ENCODE measurements at regions not wholly inside any gene's neighbourhood (a gene's known extent, or its start where the extent isn't known, plus 50 kb on each side); places are given as distances from the start of the nearest gene placed in this dataset.

DNA sequence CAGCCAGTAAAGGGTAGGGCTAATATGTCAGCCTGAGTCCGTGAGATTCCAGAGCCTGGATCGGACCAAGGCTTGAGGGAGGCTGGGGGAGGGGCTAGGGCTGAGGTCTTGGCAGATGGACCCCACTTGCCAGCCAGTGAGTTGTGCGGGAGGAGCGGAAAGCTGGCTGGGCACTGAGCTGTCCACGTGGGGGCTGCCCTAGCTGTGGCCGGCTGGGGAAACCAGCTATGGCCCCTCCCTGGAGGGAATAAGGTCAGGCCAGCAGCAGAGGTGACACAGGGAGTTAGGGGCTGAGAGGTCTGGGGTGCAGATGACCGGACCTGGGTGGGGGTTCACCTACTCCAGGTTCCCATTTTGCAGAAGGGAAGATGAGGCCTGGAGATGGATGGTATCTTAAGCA is 77.3 kb downstream of the UNCX start:
- no peaks in the 10 kb centered on the region for H3K9me3 Mint-ChIP-seq
- H3K27ac Mint-ChIP-seq: no peak overlapping the region
- H3K4me3 Mint-ChIP-seq: no peak overlapping the region
- no peaks in the 10 kb centered on the region for H3K36me3 Mint-ChIP-seq (ENCODE audit: low read depth)
- no peaks in the 10 kb centered on the region for H3K4me1 Mint-ChIP-seq (ENCODE audit: low read depth)
- H3K27me3 Mint-ChIP-seq (ENCODE audit: low read depth): no peaks in the 10 kb centered on the region

DNA sequence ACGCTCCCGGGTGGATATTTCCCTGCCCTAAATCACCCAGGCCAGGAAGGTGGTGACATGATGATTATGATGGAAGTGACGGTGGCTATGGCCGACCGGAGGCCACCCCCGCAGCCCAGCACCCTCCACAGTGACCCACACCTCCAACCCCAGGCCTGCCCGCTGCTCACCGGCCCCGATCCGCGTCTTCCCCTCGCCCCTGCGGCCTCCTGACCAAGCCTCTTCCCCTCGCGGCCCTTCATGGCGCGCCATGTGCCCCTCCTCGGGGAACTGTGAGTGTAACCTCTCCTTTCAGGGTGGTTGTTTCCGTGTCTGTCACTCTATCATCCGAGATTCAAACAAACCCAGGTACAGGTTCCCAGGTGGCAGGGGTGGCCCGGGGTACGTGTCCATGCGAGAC is 78.3 kb downstream of the UNCX start:
- H3K27ac Mint-ChIP-seq: no peak overlapping the region
- no peaks in the 10 kb centered on the region for H3K27me3 Mint-ChIP-seq (ENCODE audit: low read depth)
- H3K4me1 Mint-ChIP-seq (ENCODE audit: low read depth): no peaks in the 10 kb centered on the region
- no peak overlapping the region for H3K4me3 Mint-ChIP-seq
- H3K9me3 Mint-ChIP-seq: no peaks in the 10 kb centered on the region
- no peaks in the 10 kb centered on the region for H3K36me3 Mint-ChIP-seq (ENCODE audit: low read depth)

DNA sequence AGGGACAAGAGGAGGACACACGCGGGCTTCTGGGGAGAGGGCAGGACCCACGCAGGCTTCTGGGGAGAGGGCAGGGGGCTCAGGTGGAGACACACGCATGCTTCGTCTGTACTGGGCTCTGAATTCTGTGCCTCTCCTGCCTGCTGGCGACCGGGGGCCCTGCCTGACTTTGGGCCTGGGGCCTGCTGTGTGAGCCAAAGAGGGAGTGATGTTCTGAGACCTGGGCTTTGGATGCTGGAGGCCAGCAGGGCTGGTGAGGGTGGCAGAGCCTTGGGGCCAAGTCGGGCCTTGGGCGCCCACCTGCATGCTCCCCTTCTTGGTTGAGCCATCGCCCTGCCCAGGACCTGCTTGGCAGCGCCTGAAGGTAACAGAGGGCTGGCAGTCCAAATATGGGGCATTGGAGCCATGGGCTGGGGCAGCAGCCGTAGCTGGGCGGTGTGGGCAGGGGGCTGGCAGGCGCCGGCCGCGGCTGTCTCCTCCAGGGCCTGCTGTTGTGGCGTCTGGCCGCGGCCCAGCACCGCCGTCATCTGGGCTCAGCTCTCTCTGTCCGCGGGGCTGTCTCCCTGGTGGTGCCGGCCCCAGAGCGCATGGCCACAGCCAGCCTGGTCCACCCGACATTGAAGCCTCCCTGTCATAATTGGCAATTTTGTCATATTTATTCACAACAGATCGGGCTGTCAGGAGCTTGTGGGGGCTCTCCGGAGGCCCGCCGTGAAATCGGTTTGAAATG is 78.9 kb downstream of the UNCX start:
- Mint-ChIP-seq H3K27me3 (ENCODE audit: low read depth) (no peaks in the 10 kb centered on the region), H3K9me3 (no peaks in the 10 kb centered on the region), H3K4me1 (ENCODE audit: low read depth) (no peaks in the 10 kb centered on the region), H3K4me3 (no peak overlapping the region), H3K36me3 (ENCODE audit: low read depth) (no peaks in the 10 kb centered on the region), H3K27ac (no peak overlapping the region)

DNA sequence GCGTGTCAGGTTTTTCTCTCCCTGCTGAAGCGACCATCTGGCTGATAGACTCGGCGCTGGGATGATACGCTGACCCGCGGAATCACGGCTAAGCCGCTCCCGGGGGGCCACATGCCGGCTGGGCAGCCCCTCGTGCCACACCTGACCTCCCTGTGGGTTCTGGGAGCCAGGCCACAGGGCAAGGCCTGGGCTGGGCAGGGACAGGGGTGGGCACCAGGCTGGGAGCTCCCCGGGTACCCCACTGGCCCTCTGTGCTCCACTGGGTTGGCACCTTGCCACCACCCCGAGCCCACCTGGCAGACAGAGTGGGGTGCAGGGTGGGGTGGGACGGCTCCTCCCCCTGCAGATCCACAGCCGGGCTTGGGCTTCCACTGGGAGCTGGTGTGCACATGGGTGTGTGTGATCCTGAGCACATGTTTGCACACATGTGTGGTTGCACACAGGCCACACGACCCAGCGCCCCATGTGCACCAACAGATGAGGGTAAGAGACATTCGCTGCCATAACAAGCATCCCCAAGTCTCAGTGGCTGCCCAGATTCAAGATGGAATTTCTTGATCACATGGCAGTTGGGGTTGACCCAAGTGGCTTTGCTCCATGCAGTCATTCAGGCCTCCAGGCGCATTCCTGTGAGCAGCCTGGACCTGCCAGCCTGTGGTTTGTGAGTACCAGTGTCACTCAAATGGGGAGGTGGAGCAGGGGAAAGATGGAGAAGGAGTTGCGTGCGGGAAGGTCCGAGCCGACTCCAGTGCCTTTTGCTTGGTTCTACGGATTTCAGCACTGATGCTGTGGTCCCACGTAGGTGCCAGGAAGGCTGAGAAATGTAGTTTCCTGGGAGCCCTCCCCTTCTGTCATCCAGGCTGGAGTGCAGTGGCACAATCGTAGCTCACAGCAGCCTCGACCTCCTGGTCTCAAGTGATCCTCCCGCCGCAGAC is 79.7 kb downstream of the UNCX start:
- no peaks in the 10 kb centered on the region for H3K9me3 Mint-ChIP-seq
- H3K36me3 Mint-ChIP-seq (ENCODE audit: low read depth): no peaks in the 10 kb centered on the region
- H3K27ac Mint-ChIP-seq: no peak overlapping the region
- H3K4me3 Mint-ChIP-seq: no peak overlapping the region
- no peaks in the 10 kb centered on the region for H3K27me3 Mint-ChIP-seq (ENCODE audit: low read depth)
- no peaks in the 10 kb centered on the region for H3K4me1 Mint-ChIP-seq (ENCODE audit: low read depth)

DNA sequence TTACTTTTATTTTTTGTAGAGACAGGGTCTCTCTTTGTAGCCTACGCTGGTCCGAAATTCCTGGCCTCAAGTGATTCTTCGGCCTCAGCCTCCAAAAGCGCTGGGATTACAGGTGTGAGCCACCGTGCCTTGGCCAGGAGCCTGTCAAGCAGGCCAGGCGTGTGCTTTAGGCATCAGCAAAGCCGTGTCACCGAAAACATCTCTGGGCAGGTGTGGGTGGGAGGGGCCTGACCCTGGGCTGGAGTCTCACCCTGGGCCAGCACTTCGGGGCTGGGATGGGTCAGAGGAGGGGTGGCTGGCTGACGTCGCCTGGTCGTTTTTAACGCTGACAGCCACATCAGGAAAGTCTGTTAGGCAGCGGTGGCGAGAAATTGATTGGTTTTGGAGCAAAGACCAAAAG is 80.9 kb downstream of the UNCX start:
- Mint-ChIP-seq H3K4me3 (no peak overlapping the region), H3K9me3 (no peaks in the 10 kb centered on the region), H3K36me3 (ENCODE audit: low read depth) (no peaks in the 10 kb centered on the region), H3K27ac (no peak overlapping the region), H3K4me1 (ENCODE audit: low read depth) (no peaks in the 10 kb centered on the region), H3K27me3 (ENCODE audit: low read depth) (no peaks in the 10 kb centered on the region)

DNA sequence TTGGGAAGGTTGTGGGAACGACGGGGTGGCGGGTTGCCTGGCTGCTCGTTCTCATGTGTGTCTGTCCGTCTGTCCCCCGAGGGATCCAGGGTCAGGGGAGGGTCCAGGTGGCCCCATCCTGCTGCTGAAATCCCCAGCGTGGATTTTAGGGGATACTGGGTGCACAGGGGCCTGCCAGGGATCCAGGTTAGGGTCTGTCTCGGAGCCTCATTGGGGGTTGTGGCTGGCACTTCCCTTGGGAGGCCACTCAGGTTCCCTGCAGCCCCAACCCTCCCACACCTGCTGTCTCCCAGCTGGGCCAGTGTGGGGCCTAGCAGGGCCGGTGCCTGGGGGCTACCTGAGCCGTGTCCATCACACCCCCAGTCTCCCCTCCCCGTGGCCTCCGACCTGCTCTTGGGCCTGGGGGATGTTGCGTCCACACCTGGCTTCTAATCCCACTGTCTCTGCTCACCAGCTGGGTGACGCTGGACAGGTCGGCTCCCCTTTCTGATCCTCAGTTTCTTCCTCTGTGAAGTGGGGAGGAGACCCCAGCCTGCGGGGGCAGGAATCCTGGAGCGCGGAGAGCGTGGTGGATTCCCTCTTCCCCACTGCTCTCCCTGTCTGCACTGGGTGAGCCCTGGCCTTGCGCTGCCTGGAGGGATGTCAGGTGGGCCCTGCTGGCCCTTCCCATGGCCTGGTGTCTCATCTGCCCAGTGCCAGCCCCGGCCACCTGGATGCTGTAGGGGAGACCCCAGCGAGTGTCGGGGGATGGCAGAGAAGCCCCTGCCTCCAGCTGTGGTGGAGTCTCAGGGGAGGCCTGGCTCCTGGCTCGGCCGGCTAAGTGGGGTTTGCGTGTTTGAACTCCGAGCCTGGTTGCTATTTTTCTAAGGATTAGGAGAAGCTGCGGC is 81.6 kb downstream of the UNCX start:
- Mint-ChIP-seq H3K27me3 (ENCODE audit: low read depth) (no peaks in the 10 kb centered on the region), H3K4me3 (no peak overlapping the region), H3K27ac (no peak overlapping the region), H3K36me3 (ENCODE audit: low read depth) (no peaks in the 10 kb centered on the region), H3K4me1 (ENCODE audit: low read depth) (no peaks in the 10 kb centered on the region), H3K9me3 (no peaks in the 10 kb centered on the region)

DNA sequence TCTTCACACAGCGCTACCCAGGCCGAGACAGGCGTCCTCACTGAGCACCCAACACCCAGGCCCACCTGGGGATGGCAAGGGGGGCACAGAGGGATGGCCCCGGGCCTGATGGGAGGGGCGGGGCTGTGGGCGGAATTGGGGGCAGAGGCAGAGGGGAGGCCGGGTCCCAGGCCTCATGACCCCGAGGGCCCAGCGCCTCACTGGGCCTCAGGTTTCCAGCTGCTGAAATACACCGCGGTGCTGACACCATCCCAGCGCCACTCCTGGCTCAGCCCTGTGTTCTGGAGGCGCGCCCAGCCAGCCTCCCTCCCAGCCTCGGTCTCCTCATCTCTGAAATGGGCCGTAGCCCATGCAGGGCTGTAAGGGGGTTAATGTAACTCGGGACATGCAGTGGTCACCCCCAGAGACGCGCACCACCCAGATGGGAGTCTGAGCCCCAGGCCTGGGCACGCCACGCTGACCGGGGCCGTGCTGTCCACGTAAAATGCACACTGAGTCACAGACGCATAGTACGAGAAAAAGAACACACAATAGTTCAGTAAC is 82.3 kb downstream of the UNCX start:
- Mint-ChIP-seq H3K4me3 (no peak overlapping the region), H3K4me1 (ENCODE audit: low read depth) (no peaks in the 10 kb centered on the region), H3K27ac (no peak overlapping the region), H3K36me3 (ENCODE audit: low read depth) (no peaks in the 10 kb centered on the region), H3K27me3 (ENCODE audit: low read depth) (no peaks in the 10 kb centered on the region), H3K9me3 (no peaks in the 10 kb centered on the region)

DNA sequence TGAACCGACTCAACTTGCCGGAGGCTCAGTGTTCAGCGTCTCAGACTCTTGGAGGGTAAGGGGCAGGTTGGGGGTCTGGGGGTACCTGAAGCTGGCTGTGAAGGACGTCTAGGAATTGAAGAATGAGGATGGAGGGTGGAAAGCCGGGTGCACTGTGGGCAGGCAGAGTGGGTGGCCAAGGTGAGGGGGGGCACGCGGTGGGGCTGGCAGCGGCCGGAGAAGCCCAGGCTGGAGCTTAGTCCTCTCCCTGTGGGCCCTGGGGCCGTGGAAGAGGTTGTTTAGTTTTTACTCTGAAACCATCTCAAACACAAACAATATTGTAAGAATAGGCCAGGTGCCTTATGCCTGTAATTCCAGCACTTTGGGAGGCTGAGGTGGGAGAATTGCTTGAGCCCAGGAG is 83.4 kb downstream of the UNCX start:
- Mint-ChIP-seq H3K9me3 (no peaks in the 10 kb centered on the region), H3K27me3 (ENCODE audit: low read depth) (no peaks in the 10 kb centered on the region), H3K4me1 (ENCODE audit: low read depth) (no peaks in the 10 kb centered on the region), H3K36me3 (ENCODE audit: low read depth) (no peaks in the 10 kb centered on the region), H3K4me3 (no peak overlapping the region), H3K27ac (no peak overlapping the region)

DNA sequence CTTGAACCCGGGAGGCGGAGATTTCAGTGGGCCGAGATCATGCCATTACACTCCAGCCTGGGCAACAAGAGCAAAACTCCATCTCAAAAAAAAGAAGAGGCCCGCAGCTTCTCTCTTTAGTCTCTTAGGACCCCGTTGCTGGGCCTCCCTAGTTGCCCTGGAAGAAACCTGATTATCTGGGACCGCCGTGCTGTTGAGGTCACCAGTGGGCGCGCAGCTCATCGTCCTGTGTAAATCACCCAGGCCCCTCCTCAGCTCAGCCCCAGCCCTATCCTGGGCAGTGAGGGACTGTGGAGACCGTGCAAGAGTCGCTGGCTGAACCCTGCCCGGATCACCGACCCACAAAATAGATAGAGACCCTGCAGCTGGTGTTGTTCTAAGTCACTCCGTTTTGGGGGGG is 85.0 kb downstream of the UNCX start:
- H3K4me3 Mint-ChIP-seq: no peak overlapping the region
- no peaks in the 10 kb centered on the region for H3K4me1 Mint-ChIP-seq (ENCODE audit: low read depth)
- no peaks in the 10 kb centered on the region for H3K36me3 Mint-ChIP-seq (ENCODE audit: low read depth)
- no peaks in the 10 kb centered on the region for H3K9me3 Mint-ChIP-seq
- no peaks in the 10 kb centered on the region for H3K27me3 Mint-ChIP-seq (ENCODE audit: low read depth)
- no peak overlapping the region for H3K27ac Mint-ChIP-seq

DNA sequence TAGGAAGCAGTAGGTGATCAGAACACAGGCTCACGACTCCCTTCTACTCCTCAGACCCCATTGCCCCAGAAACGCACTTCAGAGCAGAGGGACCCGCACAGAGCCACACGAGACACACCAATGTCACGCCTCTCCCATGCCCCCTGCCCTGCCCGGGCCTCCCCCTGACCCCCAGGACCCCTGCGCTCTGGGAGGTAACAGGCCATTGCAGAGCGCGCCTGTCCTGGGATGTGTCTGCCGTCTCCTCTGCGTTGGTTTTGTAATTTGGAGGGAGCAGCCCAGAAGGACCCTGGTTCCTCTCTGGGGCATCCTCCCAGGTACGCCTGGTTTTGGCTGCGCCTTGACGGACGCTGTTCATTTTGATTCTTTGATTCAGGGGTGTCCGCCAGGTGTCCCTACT is 85.4 kb downstream of the UNCX start:
- H3K4me3 Mint-ChIP-seq: no peak overlapping the region
- no peaks in the 10 kb centered on the region for H3K27me3 Mint-ChIP-seq (ENCODE audit: low read depth)
- no peak overlapping the region for H3K27ac Mint-ChIP-seq
- no peaks in the 10 kb centered on the region for H3K4me1 Mint-ChIP-seq (ENCODE audit: low read depth)
- no peaks in the 10 kb centered on the region for H3K36me3 Mint-ChIP-seq (ENCODE audit: low read depth)
- H3K9me3 Mint-ChIP-seq: no peaks in the 10 kb centered on the region

DNA sequence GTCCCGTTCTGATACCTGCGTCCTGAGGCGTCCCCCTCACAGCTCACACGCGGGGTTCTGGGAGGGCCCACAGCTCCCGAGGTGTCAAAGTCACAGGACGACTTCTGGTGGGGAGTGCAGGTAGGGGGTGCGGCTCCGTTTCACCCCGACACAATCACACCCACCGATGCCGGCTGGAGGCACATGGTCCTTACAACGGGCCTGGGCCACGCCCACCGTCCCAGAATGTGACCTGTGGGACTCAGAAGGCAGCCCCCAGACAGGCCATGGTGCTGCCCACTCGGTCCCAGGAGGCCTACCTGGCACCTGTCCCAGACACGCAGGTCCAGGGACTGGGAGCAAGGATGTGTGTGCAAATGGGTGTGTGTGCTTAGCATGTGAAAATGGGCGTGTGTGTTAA is 86.0 kb downstream of the UNCX start:
- H3K36me3 Mint-ChIP-seq (ENCODE audit: low read depth): no peaks in the 10 kb centered on the region
- H3K27me3 Mint-ChIP-seq (ENCODE audit: low read depth): no peaks in the 10 kb centered on the region
- H3K27ac Mint-ChIP-seq: no peak overlapping the region
- H3K4me3 Mint-ChIP-seq: no peak overlapping the region
- no peaks in the 10 kb centered on the region for H3K9me3 Mint-ChIP-seq
- no peaks in the 10 kb centered on the region for H3K4me1 Mint-ChIP-seq (ENCODE audit: low read depth)

DNA sequence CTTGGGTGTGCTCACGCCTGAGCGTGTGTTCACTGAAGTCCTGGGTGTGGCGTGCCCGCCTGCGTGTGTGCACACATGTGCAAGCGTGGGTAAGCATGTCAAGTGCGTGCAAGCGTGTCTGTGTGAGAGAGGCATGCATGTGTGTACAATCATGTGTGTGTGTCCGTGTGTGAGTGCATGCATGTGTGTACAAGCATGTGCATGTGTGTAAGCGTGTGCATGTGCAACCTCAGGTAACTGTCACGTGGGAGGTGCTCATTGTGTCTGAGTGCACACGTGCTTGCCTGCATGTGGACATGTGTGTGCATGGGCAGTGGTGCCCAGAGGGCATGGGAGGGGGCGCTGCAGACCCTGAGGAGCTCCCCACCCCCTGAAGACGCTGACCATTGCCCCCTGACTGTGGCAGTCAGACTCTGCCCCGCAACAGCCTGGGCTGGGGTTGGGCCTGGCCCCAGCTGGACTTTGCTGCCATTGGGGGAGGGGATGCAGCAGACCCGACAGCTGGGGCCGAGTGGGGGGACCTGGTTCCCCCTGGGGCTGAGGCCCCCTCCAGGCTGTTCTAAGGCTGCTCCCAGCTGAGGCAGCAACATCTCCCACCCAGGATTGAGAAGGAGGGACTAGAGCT is 88.1 kb downstream of the UNCX start:
- H3K27me3 Mint-ChIP-seq (ENCODE audit: low read depth): peaks cover 5% of the 10 kb centered on the region
- H3K4me1 Mint-ChIP-seq (ENCODE audit: low read depth): no peaks in the 10 kb centered on the region
- H3K9me3 Mint-ChIP-seq: no peaks in the 10 kb centered on the region
- no peak overlapping the region for H3K4me3 Mint-ChIP-seq
- H3K27ac Mint-ChIP-seq: no peak overlapping the region
- no peaks in the 10 kb centered on the region for H3K36me3 Mint-ChIP-seq (ENCODE audit: low read depth)

DNA sequence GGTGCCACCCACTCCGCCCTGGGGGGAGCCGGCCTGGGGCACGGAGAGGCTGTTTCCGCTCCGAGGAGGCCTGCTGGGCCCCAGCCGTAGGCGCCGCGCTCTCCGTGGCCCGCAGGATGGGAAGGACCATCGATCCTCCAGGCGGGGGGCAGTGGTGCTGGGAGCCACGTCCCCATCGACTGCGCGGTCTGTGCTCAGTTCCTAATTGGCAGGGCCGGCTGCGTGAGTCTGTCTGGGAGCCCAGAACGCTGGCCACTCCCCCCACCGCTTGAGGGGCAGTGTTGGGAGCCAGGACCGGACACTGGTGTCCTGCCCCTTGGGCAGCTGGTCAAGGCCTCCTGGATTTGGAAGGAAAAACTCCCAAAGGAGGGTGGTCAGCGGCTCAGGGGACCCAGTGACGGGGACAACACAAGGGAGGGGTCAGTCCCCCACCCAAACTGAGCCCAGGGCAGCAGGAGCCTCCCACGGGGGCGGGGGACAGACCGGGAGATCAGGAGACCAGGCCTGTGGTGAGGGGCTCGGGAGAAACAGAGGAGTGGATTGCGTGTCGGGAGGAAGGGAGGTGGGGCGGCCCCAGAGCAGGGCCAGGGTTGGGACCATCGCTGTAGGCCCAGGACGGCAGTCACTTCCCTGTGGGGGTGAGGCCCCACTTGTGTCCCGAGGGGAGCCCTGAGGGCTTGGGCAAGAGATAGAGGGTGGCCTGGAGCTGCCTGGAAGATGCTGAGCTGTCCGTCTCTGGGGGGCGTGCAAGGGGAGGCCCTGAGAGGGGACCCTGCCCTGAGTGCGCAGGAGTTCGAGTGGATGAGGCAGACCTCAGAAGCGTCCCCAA is 89.0 kb downstream of the UNCX start:
- no peaks in the 10 kb centered on the region for H3K36me3 Mint-ChIP-seq (ENCODE audit: low read depth)
- peaks cover 5% of the 10 kb centered on the region for H3K27me3 Mint-ChIP-seq (ENCODE audit: low read depth)
- no peak overlapping the region for H3K27ac Mint-ChIP-seq
- no peaks in the 10 kb centered on the region for H3K9me3 Mint-ChIP-seq
- no peaks in the 10 kb centered on the region for H3K4me1 Mint-ChIP-seq (ENCODE audit: low read depth)
- H3K4me3 Mint-ChIP-seq: no peak overlapping the region
